VCaP (cell line): ENCODE measurements at regions not wholly inside any gene's neighbourhood (a gene's known extent, or its start where the extent isn't known, plus 50 kb on each side); places are given as distances from the start of the nearest gene placed in this dataset.

Experiments
- H3K27ac ChIP-seq: fragments of 450-650 bp; 2 replicates; pipeline ENCODE4 v1.5.1; 2017
- TF ChIP-seq, protein P1 (sequence below): fragments of 450-650 bp; conservative IDR thresholded peaks from 2 replicates; pipeline ENCODE4 v1.5.1; 2017; ENCODE audit warnings: mild to moderate bottlenecking, moderate library complexity

DNA sequence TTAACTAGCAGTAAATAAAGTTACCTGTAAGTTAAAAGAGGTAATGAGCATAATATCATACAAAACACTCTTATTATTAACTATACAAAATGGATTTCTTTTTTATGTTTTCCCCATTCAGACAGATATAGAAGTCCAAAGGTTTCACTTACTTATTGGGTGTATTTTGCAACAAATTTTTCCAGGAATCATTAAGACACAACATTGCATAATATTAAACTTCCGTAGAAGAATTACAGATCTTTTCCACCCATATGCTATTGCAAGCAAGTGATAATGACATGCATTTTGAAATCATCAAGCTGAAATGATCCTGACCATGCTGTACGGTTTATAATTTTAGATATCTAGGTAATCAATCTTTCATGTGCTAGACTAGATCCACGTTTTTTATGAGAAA is 957.0 kb downstream of the NCAM2 start:
- TF ChIP-seq, protein P1, sequence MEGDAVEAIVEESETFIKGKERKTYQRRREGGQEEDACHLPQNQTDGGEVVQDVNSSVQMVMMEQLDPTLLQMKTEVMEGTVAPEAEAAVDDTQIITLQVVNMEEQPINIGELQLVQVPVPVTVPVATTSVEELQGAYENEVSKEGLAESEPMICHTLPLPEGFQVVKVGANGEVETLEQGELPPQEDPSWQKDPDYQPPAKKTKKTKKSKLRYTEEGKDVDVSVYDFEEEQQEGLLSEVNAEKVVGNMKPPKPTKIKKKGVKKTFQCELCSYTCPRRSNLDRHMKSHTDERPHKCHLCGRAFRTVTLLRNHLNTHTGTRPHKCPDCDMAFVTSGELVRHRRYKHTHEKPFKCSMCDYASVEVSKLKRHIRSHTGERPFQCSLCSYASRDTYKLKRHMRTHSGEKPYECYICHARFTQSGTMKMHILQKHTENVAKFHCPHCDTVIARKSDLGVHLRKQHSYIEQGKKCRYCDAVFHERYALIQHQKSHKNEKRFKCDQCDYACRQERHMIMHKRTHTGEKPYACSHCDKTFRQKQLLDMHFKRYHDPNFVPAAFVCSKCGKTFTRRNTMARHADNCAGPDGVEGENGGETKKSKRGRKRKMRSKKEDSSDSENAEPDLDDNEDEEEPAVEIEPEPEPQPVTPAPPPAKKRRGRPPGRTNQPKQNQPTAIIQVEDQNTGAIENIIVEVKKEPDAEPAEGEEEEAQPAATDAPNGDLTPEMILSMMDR = no peak
- H3K27ac ChIP-seq = no peak overlapping the region

DNA sequence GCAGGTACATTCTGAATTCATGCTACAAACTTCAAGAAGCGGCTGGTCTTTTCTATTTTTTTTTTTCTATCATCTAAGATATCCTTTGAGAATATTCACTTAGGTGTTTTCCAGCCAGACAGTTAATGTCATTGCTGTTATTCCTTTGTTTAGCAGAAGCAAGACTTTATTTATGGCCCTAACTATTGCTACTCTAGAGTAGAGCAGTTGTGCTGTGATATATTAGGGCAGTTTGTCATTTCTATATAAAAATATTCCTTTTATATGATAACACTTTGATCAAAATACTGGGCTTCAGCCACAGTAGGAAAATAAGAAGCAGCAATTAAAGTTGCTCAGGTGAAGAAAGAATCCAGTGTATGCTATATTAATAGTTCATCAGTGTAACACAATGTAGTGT is 959.3 kb downstream of the NCAM2 start:
- H3K27ac ChIP-seq = no peak overlapping the region
- TF ChIP-seq, protein P1 = no peak

DNA sequence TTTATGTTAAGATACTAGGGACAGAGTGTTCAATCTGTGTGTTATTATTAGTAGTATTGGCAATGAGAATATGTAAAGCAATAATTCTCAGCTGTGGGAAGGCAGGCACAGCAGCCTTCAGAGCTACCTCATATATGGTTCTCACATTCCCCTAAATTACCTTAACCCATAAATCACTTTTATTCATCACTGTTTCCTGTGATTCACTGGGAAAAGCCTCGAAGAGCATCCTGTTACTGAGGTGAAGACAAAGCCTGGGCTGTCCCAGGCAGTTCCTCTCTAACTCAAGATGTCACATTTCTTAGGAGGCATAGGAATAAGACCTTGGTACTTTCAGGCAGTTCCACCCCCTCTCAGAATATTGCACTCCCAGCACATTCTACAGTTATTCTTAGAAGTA is 965.7 kb downstream of the NCAM2 start:
- TF ChIP-seq, protein P1 = no peak
- no peak overlapping the region for H3K27ac ChIP-seq

DNA sequence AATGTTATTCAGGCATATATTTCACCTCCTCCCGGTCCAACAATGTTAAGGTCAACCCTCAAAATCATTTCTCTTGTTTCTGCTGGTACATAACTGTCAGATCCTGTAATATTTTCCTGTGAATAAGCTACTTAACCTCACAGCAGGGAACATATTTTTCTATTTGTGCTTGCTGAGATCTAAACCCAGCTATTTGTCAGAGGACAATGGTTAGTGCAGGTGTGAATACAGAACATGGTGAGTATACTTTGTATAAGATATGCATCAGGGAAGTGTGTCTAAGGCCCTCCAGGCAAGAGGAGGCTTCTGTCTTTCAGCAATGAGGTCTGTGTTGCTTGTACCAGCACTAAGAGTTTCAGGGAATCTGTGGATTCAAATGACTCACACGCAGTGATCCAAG is 970.6 kb downstream of the NCAM2 start:
- TF ChIP-seq, protein P1 = no peak
- H3K27ac ChIP-seq = no peak overlapping the region

DNA sequence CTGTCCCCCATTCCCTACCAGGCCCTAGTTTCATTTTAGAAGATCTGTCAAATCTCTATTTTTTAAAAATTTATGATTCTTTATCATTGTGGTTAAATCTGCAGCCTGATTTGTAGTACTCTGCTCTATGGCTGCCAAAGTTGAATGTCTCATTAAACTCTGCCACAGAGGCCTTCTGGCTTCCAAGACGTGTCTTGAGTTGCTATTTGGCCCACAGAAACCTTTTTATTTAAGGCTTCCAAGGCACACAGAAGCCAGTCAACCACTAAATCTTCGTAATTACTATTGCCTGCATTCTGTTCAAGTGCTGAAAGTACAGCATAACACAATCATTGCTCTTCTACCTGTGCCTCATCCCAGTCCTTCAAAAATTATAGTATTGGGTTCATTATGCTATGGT is 971.0 kb downstream of the NCAM2 start:
- H3K27ac ChIP-seq = no peak overlapping the region
- TF ChIP-seq, protein P1 = no peak

DNA sequence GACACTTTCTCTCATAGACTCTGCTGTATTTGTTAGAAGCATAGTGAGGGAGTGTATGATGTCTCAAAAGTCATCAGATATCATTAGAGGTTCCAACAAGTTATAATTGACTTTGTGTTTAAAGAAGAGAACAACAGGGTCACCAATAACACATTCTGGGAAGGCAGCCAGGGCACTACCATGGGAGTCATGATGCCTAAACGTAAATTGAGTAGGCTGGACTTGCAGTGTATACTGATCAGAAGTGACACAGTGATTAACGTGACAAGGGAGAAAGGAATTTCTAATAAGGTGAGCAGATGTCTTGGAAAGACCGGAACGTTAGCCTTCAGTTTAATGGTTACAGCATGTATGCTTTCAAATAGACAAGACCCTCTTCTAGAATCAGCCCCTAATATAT is 973.2 kb downstream of the NCAM2 start:
- TF ChIP-seq, protein P1 = no peak

DNA sequence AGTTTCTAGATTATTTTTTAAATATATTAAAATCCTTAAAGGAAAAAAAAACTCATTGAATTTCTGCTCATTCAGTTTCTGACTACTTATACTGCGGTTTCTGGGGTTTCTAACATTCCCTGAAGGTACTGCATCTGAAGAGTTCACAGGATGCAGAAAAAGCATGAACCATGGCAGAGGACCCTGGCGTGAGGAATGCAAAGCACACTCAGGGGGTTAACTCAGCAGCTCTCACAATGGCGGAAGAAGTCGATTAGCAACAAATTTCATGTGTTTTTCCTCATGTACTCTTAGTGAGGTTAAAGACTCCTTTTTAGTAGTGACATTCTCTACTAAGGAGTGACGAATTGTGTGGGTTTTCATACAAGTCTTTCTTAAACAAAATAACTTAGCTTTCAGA is 975.6 kb downstream of the NCAM2 start:
- H3K27ac ChIP-seq = no peak overlapping the region
- TF ChIP-seq, protein P1 = no peak

More for the DNA sequence above, 973.2 kb downstream of the NCAM2 start:
- H3K27ac ChIP-seq = no peak overlapping the region

DNA sequence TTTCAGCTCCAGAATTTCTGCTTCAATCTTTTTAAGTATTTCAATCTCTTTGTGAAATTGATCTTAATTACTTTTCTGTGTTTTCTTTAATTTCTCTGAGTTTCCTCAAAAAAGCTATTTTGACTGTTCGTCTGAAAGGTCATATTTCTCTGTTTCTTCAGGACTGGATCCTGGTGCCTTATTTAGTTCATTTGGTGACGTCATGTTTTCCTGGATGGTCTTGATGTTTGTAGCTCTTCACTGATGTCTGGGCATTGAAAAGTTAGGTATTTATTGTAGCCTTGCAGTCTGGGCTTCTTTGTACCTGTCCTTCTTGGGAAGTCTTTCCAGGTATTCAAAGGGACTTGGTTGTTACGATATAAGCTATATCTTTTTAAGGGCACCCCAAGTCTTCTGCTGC is 998.7 kb downstream of the NCAM2 start:
- H3K27ac ChIP-seq = no peak overlapping the region
- TF ChIP-seq, protein P1 = no peak
